ENCODE measurements at regions not wholly inside any gene's neighbourhood (a gene's known extent, or its start where the extent isn't known, plus 50 kb on each side); places are given as distances from the start of the nearest gene placed in this dataset.

GRCh38 chr9:90180381-90180780, 462.2 kb downstream of the DIRAS2 start:
- TF ChIP-seq CTCF (IDR thresholded peaks at IDR 0.05) (no peak), EP300 (IDR thresholded peaks at IDR 0.05) (no peak), POLR2AphosphoS5 (IDR thresholded peaks at IDR 0.05) (no peak)

All from gastroesophageal sphincter (tissue), 3 donors.